ENCODE measurements at regions not wholly inside any gene's neighbourhood (a gene's known extent, or its start where the extent isn't known, plus 50 kb on each side); places are given as distances from the start of the nearest gene placed in this dataset.

DNA sequence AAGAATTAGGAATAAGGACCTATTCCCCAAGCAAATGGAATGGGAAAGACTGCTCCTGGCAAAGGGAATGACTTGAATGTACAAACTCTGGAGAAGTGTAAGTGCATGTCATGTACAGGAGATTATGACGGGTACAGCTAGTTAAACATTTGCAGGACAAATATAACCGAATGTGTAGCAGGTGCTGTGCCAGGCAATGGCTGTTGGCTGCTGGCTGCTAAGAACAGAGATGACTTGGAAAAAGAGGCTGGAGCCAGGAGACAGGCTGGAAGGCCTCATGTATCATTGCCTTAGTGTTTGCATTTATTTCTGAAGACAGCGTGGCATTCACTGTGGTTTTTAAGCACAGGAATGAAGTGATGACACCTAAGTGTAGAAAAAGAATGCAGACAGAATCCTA is 136.8 kb downstream of the TTC8 start:
- no peak for TF ChIP-seq POLR2A (IDR thresholded peaks at IDR 0.05; ENCODE audit: low read length)
- no peak for TF ChIP-seq GATA1 (IDR thresholded peaks at IDR 0.05; ENCODE audit: low read depth, low read length)

All from erythroblast (primary cell).